GM12878 (cell line): ENCODE measurements at regions not wholly inside any gene's neighbourhood (a gene's known extent, or its start where the extent isn't known, plus 50 kb on each side); places are given as distances from the start of the nearest gene placed in this dataset.

Experiments used
- ATAC-seq: fragments of 200-7000 bp; cut with Tn5 transposase; 3 replicates; pipeline ENCODE4 v1.9.1; 2020; ENCODE audit warnings: mild to moderate bottlenecking, moderate library complexity
- BruUV-seq: library from RNA; stranded (reverse); fragments of 400-500 nt; replicated peaks from 2 replicates; lab custom pipeline; 2021; lab: Mats Ljungman, UMichigan
- CTCF ChIA-PET: fragments of 300-600 bp; sonication (Branson Sonifier 250); formaldehyde crosslinking; extraction: SDS; loops from one replicate; lab custom pipeline; 2021; ENCODE audit warnings: inconsistent platforms; lab: Yijun Ruan, JAX
- POLR2A ChIA-PET: fragments of 350-600 bp; formaldehyde crosslinking; extraction: SDS; loops from one replicate; lab custom pipeline; 2021; ENCODE audit warnings: inconsistent platforms; lab: Charles Lee
- RAD21 ChIA-PET: fragments of 300-600 bp; sonication (Branson Sonifier 250); formaldehyde crosslinking; loops from one replicate; lab custom pipeline; 2023; ENCODE audit warnings: antibody characterized with exemption; ENCODE audit not compliant: unreplicated experiment; lab: Charles Lee
- SMC1A ChIA-PET: fragments of 300-600 bp; sonication (Branson Sonifier 250); formaldehyde crosslinking; loops from one replicate; lab custom pipeline; 2023; ENCODE audit not compliant: unreplicated experiment, uncharacterized antibody; lab: Charles Lee
- DNase-seq: peaks from one replicate; pipeline ENCODE4 v3.0.0-alpha.2; 2011; ENCODE audit warnings: low read depth, low spot score
- FAIRE-seq: peaks from 3 replicates; lab custom pipeline; 2011; peaks lifted over from hg19 to GRCh38; lab: Jason Lieb, UNC
- H2AFZ ChIP-seq: 2 replicates; pipeline ENCODE4 v1.6.0; 2011; ENCODE audit warnings: low read depth, low read length, control low read depth; ENCODE audit not compliant: control insufficient read depth
- H3K27ac ChIP-seq: 2 replicates; pipeline ENCODE4 v1.5.1; 2011; ENCODE audit warnings: control low read depth; ENCODE audit not compliant: control insufficient read depth, insufficient read depth
- H3K27me3 ChIP-seq, 2 experiments: replicated peaks in 1 of 2; 2 replicates each; pipeline versions ENCODE4 v1.6.0 to v1.6.1; 2011; ENCODE audit warnings: low read length in 1 of 2; ENCODE audit not compliant: control insufficient read depth in 2 of 2, insufficient read depth in 2 of 2
- H3K36me3 ChIP-seq, 2 experiments: 2 replicates each; pipeline ENCODE4 v1.5.1; 2011; ENCODE audit warnings: low read length in 1 of 2; ENCODE audit not compliant: control insufficient read depth in 2 of 2, insufficient read depth in 2 of 2
- H3K4me1 ChIP-seq: 2 replicates; pipeline ENCODE4 v1.6.1; 2011; ENCODE audit warnings: mild to moderate bottlenecking, low read length, moderate library complexity, mixed read lengths; ENCODE audit not compliant: control insufficient read depth, insufficient read depth
- H3K4me2 ChIP-seq: 2 replicates; pipeline ENCODE4 v1.6.0; 2011; ENCODE audit warnings: control low read depth; ENCODE audit not compliant: control insufficient read depth, insufficient read depth
- H3K4me3 ChIP-seq: fragments of 200-600 bp; sonication (generic); 2 replicates; pipeline ENCODE4 v1.5.1; 2016
- H3K79me2 ChIP-seq: 2 replicates; pipeline ENCODE4 v1.6.0; 2011; ENCODE audit warnings: low read length; ENCODE audit not compliant: control insufficient read depth, insufficient read depth
- H3K9ac ChIP-seq: 2 replicates; pipeline ENCODE4 v1.8.0; 2011; ENCODE audit warnings: low read length, control low read depth, mixed read lengths; ENCODE audit not compliant: control insufficient read depth, insufficient read depth
- H3K9me3 ChIP-seq: replicated peaks from 3 replicates; pipeline ENCODE4 v1.5.1; 2011; ENCODE audit warnings: mild to moderate bottlenecking, low read length; ENCODE audit not compliant: control insufficient read depth, insufficient read depth
- H4K20me1 ChIP-seq: 2 replicates; pipeline ENCODE4 v1.6.0; 2011; ENCODE audit not compliant: control insufficient read depth, insufficient read depth
- BRCA1 ChIP-seq: IDR thresholded peaks from 2 replicates; pipeline ENCODE4 v1.6.1; 2011; ENCODE audit warnings: low read depth, low read length, improper control_type of control experiment
- CEBPB ChIP-seq, 2 experiments: fragments of 150-350 bp in 1 of 2; IDR thresholded peaks; 2 replicates each; pipeline ENCODE4 v1.6.1; 2012 to 2014; ENCODE audit warnings: low read depth in 2 of 2, low read length in 2 of 2, borderline replicate concordance in 1 of 2, inconsistent platforms in 1 of 2
- CREB1 ChIP-seq: IDR thresholded peaks from 2 replicates; pipeline ENCODE4 v1.6.1; 2012; ENCODE audit warnings: low read depth, mild to moderate bottlenecking, inconsistent platforms
- GATAD2B ChIP-seq: fragments of 450-650 bp; conservative IDR thresholded peaks from 2 replicates; pipeline ENCODE4 v1.6.1; 2017; ENCODE audit warnings: low read depth, mild to moderate bottlenecking, moderate library complexity
- HDAC6 ChIP-seq: fragments of 200-600 bp; sonication (generic); IDR thresholded peaks from one replicate; pipeline ENCODE4 v1.8.0; 2017; ENCODE audit warnings: antibody characterized with exemption; ENCODE audit not compliant: unreplicated experiment
- MAX ChIP-seq: IDR thresholded peaks from 2 replicates; pipeline ENCODE4 v1.6.1; 2012; ENCODE audit warnings: low read depth, low read length, improper control_type of control experiment
- MYB ChIP-seq: fragments of 150-350 bp; IDR thresholded peaks from 2 replicates; pipeline ENCODE4 v1.6.1; 2014; ENCODE audit warnings: mild to moderate bottlenecking, low read depth, low read length, borderline replicate concordance
- PBX3 ChIP-seq: IDR thresholded peaks from 2 replicates; pipeline ENCODE4 v1.6.1; 2011; ENCODE audit warnings: mild to moderate bottlenecking, low read depth, low read length, moderate library complexity; ENCODE audit not compliant: insufficient replicate concordance
- POLR2A ChIP-seq: IDR thresholded peaks from 2 replicates; pipeline ENCODE4 v1.6.1; 2011; ENCODE audit warnings: low read depth, mild to moderate bottlenecking, low read length
- RCOR1 ChIP-seq: conservative IDR thresholded peaks from 2 replicates; pipeline ENCODE4 v1.6.1; 2012; ENCODE audit warnings: low read depth, low read length, improper control_type of control experiment
- ZBED1 ChIP-seq: IDR thresholded peaks from 2 replicates; pipeline ENCODE4 v1.6.1; 2016; ENCODE audit warnings: borderline replicate concordance
- WGBS: methylation state at CpG from one replicate; pipeline ENCODE4 v1.1.6; 2016; ENCODE audit warnings: low lambda C conversion rate; ENCODE audit not compliant: insufficient replicate concordance, insufficient coverage; ENCODE audit errors: missing lambda C conversion rate; 5-methylcytosine and 5-hydroxymethylcytosine counted together
- in situ Hi-C: fragments of 300-500 bp; cut with MboI; formaldehyde crosslinking; loops from 9 replicates; pipeline ENCODE4 v1.14.3; 2018; ENCODE audit warnings: mixed read lengths
- intact Hi-C: fragments of 100-400 bp; cut with micrococcal nuclease; formaldehyde crosslinking; loops from one replicate; pipeline ENCODE4 v1.14.2; 2022; ENCODE audit not compliant: unreplicated experiment

GRCh38 chr5:2588850-2589501 is 162.5 kb downstream of the IRX2 start (continued):
- TF ChIP-seq GATAD2B: no peak
- no peak for TF ChIP-seq PBX3
- TF ChIP-seq ZBED1: no peak
- TF ChIP-seq RCOR1: no peak
- TF ChIP-seq MAX: no peak
- TF ChIP-seq BRCA1: no peak
- TF ChIP-seq HDAC6: no peak
- TF ChIP-seq CREB1: no peak
- no peak for TF ChIP-seq MYB
- TF ChIP-seq, all 136 proteins: peak for 0

- ATAC-seq (no peak), FAIRE-seq (no peak)
- H3K27me3 ChIP-seq: no peaks in the 10 kb centered on the region
- CTCF ChIA-PET: no interaction called here
- POLR2A ChIA-PET: no interaction called here
- H3K4me3 ChIP-seq: no peak overlapping the region
- H3K4me2 ChIP-seq: no peak overlapping the region
- SMC1A ChIA-PET: no interaction called here
- no peaks in the 10 kb centered on the region; the same call in 2 of the 3 replicates for H3K9me3 ChIP-seq
- RAD21 ChIA-PET: no interaction called here
- no peaks in the 10 kb centered on the region for H3K36me3 ChIP-seq
- H2AFZ ChIP-seq: no peak overlapping the region
- TF ChIP-seq POLR2A (no peak), CEBPB (IDR thresholded peaks at IDR 0.05; ENCODE audit: borderline replicate concordance in 1 of 2, low read depth in 2 of 2, low read length in 2 of 2) (no peak)
- TF ChIP-seq, all 136 proteins: peak for 0
- BruUV-seq: no TSS peak
- intact Hi-C loops (no loop called here), in situ Hi-C loops (no loop called here)
- WGBS: 34% methylated on average over 15 of the region's 15 CpGs
- no peaks in the 10 kb centered on the region for H3K79me2 ChIP-seq
- no peaks in the 10 kb centered on the region for H3K4me1 ChIP-seq
- no peak overlapping the region for H3K27ac ChIP-seq
- H4K20me1 ChIP-seq: no peaks in the 10 kb centered on the region
- DNase-seq: no peak
- no peak overlapping the region for H3K9ac ChIP-seq
These were observed 164.1 kb downstream of the IRX2 start for GRCh38 chr5:2587189-2588031.
